OCI-LY1 (cell line): ENCODE measurements at regions not wholly inside any gene's neighbourhood (a gene's known extent, or its start where the extent isn't known, plus 50 kb on each side); places are given as distances from the start of the nearest gene placed in this dataset.

Experiments
- H2AFZ ChIP-seq: fragments of 200-600 bp; sonication (generic), shearing (Covaris generic); 2 replicates; pipeline ENCODE4 v1.6.0; 2014; ENCODE audit warnings: antibody characterized with exemption, mild to moderate bottlenecking, low read length
- H3F3A ChIP-seq: fragments of 200-600 bp; sonication (generic), shearing (Covaris generic); 2 replicates; pipeline ENCODE4 v1.6.0; 2014; ENCODE audit warnings: mild to moderate bottlenecking, antibody characterized with exemption, low read length, moderate library complexity; ENCODE audit not compliant: insufficient read depth
- H3K27ac ChIP-seq: fragments of 200-600 bp; sonication (generic); 2 replicates; pipeline ENCODE4 v1.5.1; 2014; ENCODE audit warnings: low read length, mixed run types, mild to moderate bottlenecking, low read depth; ENCODE audit not compliant: poor library complexity, severe bottlenecking
- H3K27me3 ChIP-seq: fragments of 200-600 bp; sonication (generic); 2 replicates; pipeline ENCODE4 v1.6.0; 2014; ENCODE audit warnings: antibody characterized with exemption, mild to moderate bottlenecking, low read length, moderate library complexity; ENCODE audit not compliant: insufficient read depth
- H3K36me3 ChIP-seq: fragments of 200-600 bp; sonication (generic); 2 replicates; pipeline ENCODE4 v1.6.1; 2014; ENCODE audit warnings: mild to moderate bottlenecking, antibody characterized with exemption, low read length, moderate library complexity, mixed read lengths; ENCODE audit not compliant: insufficient read depth
- H3K4me1 ChIP-seq: fragments of 200-600 bp; sonication (generic); 2 replicates; pipeline ENCODE4 v1.5.1; 2014; ENCODE audit warnings: mild to moderate bottlenecking, low read length, moderate library complexity; ENCODE audit not compliant: insufficient read depth, severe bottlenecking
- H3K4me2 ChIP-seq: fragments of 200-600 bp; sonication (generic), shearing (Covaris generic); 2 replicates; pipeline ENCODE4 v1.6.1; 2014; ENCODE audit warnings: low read length
- H3K4me3 ChIP-seq: fragments of 200-600 bp; sonication (generic); 2 replicates; pipeline ENCODE4 v1.5.1; 2014; ENCODE audit warnings: low read length, low read depth, mild to moderate bottlenecking, mixed read lengths; ENCODE audit not compliant: poor library complexity, severe bottlenecking
- H3K79me2 ChIP-seq: fragments of 200-600 bp; shearing (Covaris generic); 2 replicates; pipeline ENCODE4 v1.6.1; 2016; ENCODE audit warnings: mixed run types, low read length, mixed read lengths; ENCODE audit not compliant: insufficient read depth
- H3K9ac ChIP-seq: fragments of 200-600 bp; sonication (generic), shearing (Covaris generic); 2 replicates; pipeline ENCODE4 v1.6.1; 2014; ENCODE audit warnings: mild to moderate bottlenecking, low read length, mixed read lengths
- H3K9me2 ChIP-seq: fragments of 200-600 bp; sonication (generic), shearing (Covaris generic); 2 replicates; pipeline ENCODE4 v1.6.1; 2014; ENCODE audit warnings: low read depth, mild to moderate bottlenecking, low read length, mixed read lengths
- H3K9me3 ChIP-seq: fragments of 200-600 bp; shearing (Covaris generic); 2 replicates; pipeline ENCODE4 v1.6.1; 2014; ENCODE audit warnings: low read length, mixed read lengths
- H4K20me1 ChIP-seq: fragments of 200-600 bp; sonication (generic), shearing (Covaris generic); 2 replicates; pipeline ENCODE4 v1.6.0; 2016; ENCODE audit warnings: mild to moderate bottlenecking, low read length; ENCODE audit not compliant: insufficient read depth
- EZH2 ChIP-seq: fragments of 200-600 bp; sonication (generic), shearing (Covaris generic); IDR thresholded peaks from 2 replicates; pipeline ENCODE4 v1.8.0; 2017; ENCODE audit warnings: borderline replicate concordance, mixed run types, mild to moderate bottlenecking, antibody characterized with exemption, low read length, moderate library complexity, mixed read lengths
- TF ChIP-seq, protein P1 (sequence below): fragments of 200-600 bp; sonication (generic), shearing (Covaris generic); IDR thresholded peaks from 2 replicates; pipeline ENCODE4 v1.5.1; 2017; ENCODE audit warnings: mild to moderate bottlenecking, antibody characterized with exemption, low read length, moderate library complexity, mixed read lengths

DNA sequence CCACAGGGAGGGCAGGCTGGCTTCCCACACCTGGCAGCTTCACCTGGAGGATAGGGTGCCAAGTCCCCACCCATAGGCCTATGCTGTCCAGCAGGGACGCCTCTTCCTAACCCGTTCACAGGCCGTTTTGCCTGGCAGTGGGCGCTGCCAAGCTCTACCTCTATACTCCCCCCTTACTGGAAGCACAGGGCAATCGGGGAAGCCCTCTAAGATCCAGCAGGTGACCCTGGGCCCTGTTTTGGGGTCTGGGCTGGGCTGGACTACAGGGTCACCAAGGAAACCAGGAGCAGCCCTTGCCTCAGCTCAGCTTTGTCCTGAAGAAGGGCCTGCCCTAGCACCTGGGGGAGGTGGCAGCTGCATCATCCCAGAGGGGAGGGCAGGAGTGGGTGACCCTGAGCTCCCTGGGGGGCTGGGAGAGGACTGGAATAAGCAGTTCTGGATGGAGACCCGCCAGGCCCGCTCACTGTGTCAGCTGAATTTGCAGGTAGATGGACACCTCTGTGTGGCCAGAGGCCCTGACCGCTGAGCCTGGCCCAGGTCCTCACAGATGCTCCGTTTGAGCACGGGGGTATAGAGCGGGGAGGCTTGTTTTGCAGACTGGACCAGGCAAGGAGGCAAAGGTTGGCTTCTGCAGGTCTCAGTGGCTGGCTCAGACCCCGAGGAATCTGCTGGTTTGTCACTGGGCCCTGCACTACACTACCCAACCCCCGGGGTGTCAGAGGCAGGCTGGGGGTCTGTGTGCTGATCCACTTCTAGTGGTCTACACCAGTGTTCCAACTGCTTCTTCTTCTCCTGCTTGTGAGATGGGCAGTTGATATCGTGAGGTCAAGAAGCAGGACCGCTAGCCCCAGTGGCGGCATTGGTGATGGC is 163.1 kb downstream of the ASB1 start:
- no peaks in the 10 kb centered on the region for H3K9me3 ChIP-seq
- no peaks in the 10 kb centered on the region for H3K9me2 ChIP-seq
- no peaks in the 10 kb centered on the region for H4K20me1 ChIP-seq
- H3K79me2 ChIP-seq, result no peaks in the 10 kb centered on the region
- H3K27me3 ChIP-seq, result no peaks in the 10 kb centered on the region
- no peak overlapping the region for H3K9ac ChIP-seq
- H3K4me2 ChIP-seq, result no peak overlapping the region
- no peak overlapping the region for H3K4me3 ChIP-seq
- no peak for TF ChIP-seq EZH2
- TF ChIP-seq, protein P1, sequence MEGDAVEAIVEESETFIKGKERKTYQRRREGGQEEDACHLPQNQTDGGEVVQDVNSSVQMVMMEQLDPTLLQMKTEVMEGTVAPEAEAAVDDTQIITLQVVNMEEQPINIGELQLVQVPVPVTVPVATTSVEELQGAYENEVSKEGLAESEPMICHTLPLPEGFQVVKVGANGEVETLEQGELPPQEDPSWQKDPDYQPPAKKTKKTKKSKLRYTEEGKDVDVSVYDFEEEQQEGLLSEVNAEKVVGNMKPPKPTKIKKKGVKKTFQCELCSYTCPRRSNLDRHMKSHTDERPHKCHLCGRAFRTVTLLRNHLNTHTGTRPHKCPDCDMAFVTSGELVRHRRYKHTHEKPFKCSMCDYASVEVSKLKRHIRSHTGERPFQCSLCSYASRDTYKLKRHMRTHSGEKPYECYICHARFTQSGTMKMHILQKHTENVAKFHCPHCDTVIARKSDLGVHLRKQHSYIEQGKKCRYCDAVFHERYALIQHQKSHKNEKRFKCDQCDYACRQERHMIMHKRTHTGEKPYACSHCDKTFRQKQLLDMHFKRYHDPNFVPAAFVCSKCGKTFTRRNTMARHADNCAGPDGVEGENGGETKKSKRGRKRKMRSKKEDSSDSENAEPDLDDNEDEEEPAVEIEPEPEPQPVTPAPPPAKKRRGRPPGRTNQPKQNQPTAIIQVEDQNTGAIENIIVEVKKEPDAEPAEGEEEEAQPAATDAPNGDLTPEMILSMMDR, result no peak
- H3K36me3 ChIP-seq, result no peaks in the 10 kb centered on the region
- no peaks in the 10 kb centered on the region for H3K4me1 ChIP-seq
- no peaks in the 10 kb centered on the region for H3F3A ChIP-seq
- H2AFZ ChIP-seq, result no peak overlapping the region
- no peak overlapping the region for H3K27ac ChIP-seq

DNA sequence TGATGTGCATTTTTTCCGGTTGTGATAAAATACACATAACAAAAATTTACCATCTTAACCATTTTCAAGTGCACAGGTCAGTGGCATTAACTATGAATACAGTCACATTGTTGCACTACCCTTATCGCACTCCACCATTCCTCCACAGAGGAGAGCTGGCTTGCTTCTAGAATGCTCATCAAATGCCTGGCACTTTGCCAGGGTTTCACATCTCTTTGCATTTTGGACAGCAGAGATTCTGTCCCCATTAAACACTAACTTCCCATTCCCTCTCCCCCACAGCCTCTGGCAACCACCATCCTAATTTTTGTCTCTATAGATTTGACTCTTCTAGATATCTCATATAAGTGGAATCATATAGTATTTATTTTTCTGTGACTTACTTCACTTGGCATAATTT is 165.0 kb downstream of the ASB1 start:
- TF ChIP-seq, protein P1, result no peak
- no peak for TF ChIP-seq EZH2
- H3K4me1 ChIP-seq, result no peaks in the 10 kb centered on the region
- H3K27me3 ChIP-seq, result peaks cover under 1% of the 10 kb centered on the region; the same call in 1 of the 2 replicates
- no peaks in the 10 kb centered on the region for H3K9me3 ChIP-seq
- H3K27ac ChIP-seq, result no peak overlapping the region
- H3K9ac ChIP-seq, result no peak overlapping the region
- no peak overlapping the region for H3K4me2 ChIP-seq
- no peaks in the 10 kb centered on the region for H3F3A ChIP-seq
- H3K36me3 ChIP-seq, result no peaks in the 10 kb centered on the region
- H4K20me1 ChIP-seq, result no peaks in the 10 kb centered on the region
- no peak overlapping the region for H2AFZ ChIP-seq
- no peak overlapping the region for H3K4me3 ChIP-seq
- H3K79me2 ChIP-seq, result no peaks in the 10 kb centered on the region
- H3K9me2 ChIP-seq, result no peaks in the 10 kb centered on the region

DNA sequence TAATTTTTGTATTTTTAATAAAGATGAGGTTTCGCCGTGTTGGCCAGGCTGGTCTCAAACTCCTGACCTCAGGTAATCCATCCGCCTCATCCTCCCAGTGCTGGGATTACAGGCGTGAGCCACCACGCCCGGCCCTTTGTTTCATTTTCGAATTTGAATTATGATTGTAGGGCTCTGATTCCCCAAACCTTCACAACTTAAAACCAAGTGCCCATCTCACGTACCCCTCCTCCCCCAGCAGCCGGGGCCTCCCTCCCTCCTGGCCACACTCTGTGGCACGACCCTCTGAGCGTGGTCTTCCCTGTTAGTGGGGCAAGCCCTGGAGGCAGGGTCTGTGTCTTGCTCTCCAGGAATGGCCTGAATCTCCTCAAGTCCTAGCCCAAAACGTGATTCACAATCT is 166.5 kb downstream of the ASB1 start:
- no peaks in the 10 kb centered on the region for H3K9me3 ChIP-seq
- no peak for TF ChIP-seq EZH2
- TF ChIP-seq, protein P1, result no peak

More for the DNA sequence above, 166.5 kb downstream of the ASB1 start:
- Histone ChIP-seq H3K36me3 (no peaks in the 10 kb centered on the region), H4K20me1 (no peaks in the 10 kb centered on the region), H3K4me1 (no peaks in the 10 kb centered on the region), H3F3A (no peaks in the 10 kb centered on the region), H3K4me3 (no peak overlapping the region), H3K9me2 (no peaks in the 10 kb centered on the region), H3K27me3 (peaks cover 5% of the 10 kb centered on the region), H3K9ac (no peak overlapping the region), H3K27ac (no peak overlapping the region), H3K79me2 (no peaks in the 10 kb centered on the region), H3K4me2 (no peak overlapping the region), H2AFZ (no peak overlapping the region)
